Epidermal melanocyte (primary cell): ENCODE measurements at regions not wholly inside any gene's neighbourhood (a gene's known extent, or its start where the extent isn't known, plus 50 kb on each side); places are given as distances from the start of the nearest gene placed in this dataset.
A peak's percentile ranks its signal among the peaks of the same experiment; 100 is the strongest.

ENCODE experiments used
- DNase-seq: peaks from one replicate; pipeline ENCODE4 v3.0.0; 2011; ENCODE audit warnings: low spot score; ENCODE audit not compliant: insufficient read length

DNA sequence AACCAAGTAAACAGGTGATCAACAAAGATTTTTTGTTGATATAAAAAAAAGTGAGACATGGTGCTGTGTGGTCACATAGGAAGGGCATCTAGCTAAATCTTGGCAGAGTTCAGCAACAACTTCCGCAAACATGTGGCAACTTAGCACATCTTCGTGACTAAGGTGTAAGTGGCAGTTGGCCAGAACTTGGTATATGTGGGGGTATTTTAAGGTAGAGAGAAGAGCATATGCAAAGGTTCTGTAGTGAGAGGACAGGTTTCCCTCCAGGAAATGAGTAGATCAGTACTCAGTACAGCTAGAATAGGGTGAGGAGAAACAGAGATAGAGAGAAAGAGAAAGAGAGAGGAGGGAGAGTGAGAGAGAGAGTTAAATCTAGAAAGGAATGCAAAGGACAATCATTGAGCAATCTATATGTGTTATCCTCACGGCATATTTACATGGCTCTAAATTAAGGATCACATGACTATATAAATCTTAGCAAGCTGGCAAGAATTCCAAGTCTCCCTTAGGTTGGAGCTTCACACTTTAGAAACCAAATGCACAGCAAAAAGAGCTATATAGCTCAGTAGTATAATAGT, 227.7 kb upstream of the HMGA2 start:
- DNase-seq, result no peak

DNA sequence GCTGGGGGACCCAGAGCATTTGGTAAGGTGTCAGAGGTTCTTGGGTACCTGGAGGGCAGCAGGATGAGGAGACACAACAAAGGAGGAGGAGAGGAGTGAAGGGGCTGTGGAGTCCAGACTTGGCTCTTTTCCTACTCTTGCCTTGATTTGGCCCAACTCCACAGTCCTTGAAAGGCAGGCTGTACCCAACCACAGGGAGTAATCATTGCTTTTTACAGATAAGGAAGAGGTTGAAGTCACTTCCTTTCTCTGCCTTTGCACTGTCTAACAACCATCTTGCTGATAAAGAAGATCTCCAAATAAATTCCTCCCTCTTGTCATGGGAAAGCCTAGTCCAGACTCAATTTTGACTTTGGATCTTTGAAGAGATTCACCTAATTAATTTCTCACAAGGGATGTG, 226.8 kb upstream of the HMGA2 start:
- no peak for DNase-seq

DNA sequence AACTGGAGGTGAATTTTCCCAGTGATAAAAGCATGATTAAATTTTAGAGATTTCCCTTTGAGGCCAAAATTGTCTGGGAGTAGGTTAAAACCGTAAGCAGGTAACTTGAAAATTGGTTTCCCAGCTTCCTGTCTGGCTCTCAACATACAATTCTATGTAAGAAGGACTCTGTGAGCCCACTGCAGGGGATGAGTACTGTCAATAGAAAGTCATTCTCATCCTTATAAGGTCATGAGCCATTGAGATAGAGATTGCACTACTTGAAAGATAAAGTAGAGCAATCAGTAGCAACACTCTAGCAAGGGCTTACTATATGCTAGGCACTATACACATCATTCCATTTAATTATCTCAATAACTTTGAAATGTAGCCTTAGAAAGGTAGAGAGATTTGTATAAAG, 225.6 kb upstream of the HMGA2 start:
- DNase-seq, result no peak

DNA sequence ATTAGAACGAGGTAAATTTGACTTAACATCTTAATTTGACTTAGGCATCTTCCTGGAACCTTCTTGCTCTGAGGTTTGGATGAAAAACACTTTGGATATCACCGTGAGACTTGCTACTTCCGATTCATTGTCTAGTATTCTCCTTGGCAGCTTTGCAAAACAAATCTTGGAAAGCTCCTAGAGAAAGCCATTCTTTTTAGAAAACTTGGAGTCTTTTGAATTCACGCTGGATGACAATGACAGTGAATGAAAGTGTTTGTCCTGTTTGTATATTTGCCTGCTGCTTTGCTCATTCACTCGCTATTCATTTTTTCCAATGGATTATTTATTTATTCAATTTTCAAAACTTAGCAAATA, 222.1 kb upstream of the HMGA2 start:
- no peak for DNase-seq

DNA sequence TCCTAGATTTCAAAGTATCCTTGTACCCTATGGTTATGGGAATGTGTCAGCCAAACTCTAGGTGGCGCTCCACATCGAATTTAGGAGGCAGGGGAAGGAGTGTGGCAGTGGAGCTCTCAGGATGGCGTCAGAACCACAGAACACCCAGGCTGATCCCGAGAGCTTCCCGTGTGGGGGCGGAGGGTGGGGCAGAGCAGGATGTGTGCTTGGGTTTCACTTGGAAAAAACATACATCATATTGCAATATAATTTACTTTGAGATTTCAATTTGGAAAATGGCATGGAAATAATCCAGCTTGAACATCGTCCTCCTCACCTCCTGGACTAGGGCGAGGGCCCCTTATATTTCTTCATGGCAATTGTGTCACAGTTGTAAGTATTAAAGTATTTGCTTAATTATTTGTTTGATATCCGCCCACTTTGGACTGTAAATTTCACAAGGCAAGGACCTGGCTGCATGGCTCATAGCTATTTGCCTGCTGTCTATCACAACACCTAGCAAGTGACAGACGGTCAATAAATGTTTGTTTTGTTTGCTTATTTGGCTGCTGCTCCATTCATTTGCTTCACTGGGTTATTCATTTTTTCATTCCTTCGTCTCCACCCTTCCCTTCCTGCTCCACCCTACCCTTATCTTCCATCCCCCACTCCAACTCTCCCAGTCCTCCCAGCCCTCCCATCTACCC, 221.5 kb upstream of the HMGA2 start:
- DNase-seq, result peak; percentile 86

DNA sequence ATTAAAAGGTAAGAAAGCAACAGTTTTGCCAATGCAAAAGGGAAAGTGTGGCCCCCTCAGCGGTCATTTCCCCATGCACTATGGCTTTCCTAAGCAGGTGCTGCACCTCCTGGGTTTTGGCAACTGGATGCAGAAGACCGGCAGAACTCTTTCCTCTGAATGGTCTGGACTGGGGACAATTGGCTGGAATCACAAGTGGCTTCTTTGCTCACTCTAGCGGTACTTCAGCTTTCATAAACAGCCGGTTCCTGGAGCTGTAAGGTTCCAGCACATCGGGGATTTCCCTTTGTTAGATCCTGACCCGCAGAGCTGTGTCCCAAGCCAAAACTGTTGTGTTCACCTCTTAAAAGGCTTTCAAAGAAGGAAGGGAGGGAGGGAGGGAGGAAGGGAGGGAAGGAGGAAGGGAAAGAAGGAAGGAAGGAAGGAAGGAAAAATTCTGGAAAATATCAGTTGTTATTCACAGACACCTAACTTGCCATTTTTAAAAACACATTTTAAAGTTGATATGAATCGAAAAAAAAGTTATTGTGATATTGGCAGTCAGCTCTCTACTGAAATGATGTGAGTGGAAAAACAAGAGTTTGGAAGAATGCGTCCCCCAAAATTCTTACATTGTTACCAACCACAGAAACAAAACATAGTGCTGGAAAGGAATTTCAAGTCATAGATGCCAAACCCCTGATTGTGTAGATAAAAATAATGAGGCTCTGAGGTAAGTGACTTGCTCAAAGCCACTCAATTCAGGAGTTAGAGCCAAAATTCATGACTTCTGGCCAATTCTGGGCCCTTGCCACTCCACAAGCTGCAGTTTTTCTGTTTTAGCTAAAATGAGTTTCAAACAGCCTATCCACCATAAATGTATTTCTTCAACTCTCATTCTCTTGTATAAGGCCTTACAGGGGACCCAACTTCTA, 220.6 kb upstream of the HMGA2 start:
- no peak for DNase-seq

DNA sequence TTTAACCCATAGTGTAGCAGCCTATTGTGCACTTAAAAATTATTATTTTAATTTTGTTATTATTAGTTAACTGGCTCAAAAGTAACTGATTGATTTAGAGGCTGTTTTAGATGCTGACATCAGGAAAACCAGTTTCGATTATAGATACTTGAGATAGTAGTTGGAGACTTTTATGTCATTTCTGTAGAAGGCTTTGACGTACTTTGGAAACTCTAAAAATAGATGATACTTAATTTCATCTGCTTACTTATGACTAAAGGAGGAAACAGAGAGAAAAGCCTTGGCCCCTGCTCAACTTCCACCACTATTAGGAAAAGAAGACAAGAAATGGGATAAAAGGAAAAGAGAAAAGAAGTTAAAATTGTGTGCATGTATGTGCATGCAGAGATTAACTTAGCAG, 219.3 kb upstream of the HMGA2 start:
- no peak for DNase-seq

DNA sequence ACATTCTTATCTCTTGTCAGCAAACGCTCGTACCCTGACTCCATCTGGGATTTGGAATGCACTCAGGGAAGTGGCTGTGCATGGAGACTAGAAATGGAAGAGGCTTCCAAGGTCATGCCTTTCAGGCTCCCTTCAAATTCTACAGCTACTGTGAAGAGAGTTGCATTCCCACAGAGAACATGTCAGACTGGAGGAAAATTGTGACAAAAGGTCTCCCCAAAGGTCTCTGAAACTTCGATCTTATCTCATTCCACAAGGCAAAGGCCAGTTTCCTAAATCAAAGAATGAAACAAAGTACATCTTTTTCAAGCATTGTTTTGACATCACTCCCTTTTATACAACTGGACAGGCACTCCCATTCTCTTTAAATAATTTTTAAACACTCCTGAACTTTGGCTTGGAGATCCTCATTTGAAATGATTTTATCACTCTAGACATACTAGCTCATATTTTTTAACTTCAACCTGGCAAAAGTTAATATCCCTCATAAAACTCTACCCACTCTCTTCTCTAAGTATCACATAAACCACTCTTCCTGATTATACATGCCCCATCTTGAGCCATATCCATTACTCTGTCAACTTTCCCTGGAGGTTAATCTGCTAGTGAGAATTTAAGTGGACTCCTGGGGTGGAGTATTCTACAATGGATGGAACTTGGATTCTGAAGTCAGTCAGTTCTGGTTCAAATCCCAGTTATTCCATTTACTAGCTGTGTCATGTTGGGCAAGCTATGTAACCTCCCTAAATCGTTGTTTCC, 218.1 kb upstream of the HMGA2 start:
- DNase-seq, result no peak

DNA sequence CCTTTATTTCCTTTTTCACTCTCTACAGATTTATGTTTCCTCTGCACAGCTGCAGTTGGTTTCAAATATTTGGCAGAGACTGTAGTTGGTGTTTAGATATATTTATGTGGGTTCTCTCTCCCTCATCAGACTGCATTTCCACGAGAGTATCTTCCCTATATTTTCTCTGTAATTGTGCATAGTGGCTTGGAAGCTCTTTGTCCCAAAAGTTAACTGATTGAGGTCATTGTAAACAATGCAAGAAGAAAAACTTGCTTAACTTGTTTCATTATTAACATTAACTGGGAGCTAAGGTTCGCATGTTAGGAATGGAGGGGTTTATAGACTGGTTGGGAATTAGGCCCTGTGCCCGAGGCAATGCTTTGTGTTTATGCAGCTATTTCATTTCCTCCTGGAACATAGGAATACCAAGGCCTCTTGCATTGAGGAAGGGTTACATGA, 216.9 kb upstream of the HMGA2 start:
- no peak for DNase-seq

DNA sequence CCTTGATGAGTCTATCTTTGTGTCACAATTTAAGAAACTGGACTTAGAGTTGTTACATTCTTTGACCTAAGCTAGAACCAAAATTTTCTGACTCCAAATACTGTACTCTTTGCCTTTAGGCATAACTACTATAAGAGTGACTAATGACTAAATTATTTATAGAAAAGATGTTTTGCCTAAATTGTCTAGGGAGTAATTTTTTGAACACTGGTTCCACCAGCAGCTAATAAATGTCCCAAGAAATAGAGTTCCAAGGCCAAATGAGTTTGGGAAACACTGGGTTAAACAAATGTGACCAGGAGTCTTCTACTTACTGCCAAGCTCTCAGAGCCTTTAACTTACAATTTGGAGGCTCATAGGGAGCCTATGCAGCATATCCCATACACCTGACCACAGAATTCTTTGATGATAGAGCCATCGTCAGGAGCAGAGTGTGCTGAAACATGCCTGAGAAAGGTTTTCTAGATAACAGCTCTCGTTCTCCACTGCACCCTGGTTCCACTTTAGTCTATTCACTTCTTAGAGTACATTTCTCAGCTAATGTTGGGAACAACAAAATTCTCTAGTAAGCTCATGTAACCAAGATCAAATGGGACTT, 215.9 kb upstream of the HMGA2 start:
- DNase-seq, result no peak

DNA sequence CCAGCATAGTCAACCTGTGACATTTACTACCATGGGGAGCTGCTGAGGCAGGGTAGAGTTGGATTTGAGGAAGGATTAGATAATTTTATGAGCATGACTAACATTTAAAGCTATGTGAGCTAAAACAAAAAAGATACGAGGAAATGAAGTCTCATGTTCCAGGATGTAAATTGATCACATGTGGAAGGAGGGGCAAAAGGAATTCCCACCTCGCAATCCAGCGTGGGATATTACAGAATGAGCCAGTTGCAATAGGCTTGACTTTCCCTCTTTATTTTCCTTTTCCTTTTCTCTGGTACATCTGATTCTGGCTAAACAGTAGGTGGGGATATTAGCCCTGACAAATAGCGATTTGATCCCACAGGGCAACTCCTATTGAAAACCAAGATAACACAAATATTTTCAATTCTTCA, 214.9 kb upstream of the HMGA2 start:
- no peak for DNase-seq

DNA sequence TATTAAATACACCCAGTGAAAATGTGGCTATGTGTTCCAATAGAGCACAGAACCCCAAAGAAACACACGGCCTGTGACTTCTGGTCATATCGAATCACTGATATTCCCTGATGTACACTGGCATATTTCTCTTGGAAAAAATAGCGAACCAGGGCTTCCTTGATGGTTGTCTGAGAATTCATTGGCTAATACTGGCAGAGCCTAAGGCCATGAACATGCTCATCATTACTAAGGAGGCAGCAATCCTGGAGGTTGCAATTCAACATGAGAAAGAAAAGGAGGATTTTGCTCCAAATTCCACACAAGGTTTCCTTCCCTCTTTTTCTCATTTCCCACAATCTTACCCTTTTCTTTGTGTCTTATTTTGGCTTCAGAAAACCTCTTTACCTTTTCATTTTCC, 212.9 kb upstream of the HMGA2 start:
- DNase-seq, result no peak

DNA sequence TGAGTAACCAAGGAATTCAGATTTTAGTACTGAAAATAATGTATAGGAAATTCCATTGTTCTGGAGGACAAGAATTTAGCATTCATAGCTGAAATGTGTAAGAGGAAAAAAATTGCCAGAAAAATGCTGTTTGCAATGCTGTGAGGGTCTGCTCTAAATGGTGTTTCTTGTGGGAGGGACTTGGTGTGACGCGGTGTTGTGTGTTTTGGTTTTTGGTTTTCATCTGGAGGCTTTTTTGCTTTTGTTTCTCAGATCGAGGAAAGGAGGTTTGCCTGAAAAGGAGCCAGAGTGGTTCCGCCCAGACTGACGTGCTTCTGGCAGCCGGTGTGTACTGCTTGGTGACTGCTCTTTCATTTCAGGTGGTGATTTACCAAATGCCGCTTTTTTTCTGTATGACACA, 211.8 kb upstream of the HMGA2 start:
- DNase-seq, result no peak

DNA sequence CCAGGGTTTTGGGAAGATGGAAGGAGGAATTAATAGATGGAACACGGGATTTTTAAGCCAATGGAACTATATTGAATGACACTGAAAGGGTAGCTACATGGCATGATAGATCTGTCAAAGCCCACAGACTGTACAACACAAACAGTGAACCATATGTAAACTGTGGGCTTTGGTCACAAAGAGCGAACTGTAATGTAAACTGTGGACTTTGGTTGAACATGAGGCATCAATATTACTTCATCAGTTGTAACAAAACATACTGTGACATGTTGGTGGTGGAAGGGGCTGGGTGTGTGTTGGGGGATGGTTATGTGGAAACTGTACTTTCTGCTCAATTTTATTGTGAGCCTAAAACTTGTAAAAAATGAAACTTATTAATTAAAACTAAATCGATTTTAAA, 210.6 kb upstream of the HMGA2 start:
- no peak for DNase-seq

DNA sequence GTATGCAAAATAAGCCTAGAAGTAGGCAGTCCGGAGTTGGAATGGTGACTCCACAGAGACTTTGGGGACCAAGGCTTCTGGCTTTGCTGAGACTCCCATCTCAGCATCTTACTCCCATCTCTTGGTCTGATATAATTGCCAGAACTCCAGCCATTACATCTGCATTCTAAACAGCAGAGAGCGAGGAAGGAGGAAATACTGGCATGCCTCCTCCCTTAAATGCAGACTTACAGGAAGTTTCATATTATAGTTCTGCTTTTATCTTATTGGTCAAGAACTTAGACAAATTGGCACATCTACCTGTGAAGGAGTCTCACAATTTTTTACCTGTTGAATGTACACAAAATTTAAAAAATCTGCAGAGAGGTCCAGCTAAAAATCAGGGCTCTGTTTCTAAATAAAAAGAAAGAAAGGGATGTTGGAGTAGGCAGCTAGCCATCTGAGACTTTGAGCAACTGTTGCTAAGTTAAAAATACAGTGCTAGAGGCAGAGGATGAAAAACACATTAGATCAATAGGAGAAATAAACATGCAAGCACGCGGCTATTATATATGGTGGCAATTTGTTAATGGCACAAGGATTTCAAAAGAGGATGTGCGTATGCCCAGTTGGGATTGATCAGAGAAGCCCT, 209.9 kb upstream of the HMGA2 start:
- no peak for DNase-seq

DNA sequence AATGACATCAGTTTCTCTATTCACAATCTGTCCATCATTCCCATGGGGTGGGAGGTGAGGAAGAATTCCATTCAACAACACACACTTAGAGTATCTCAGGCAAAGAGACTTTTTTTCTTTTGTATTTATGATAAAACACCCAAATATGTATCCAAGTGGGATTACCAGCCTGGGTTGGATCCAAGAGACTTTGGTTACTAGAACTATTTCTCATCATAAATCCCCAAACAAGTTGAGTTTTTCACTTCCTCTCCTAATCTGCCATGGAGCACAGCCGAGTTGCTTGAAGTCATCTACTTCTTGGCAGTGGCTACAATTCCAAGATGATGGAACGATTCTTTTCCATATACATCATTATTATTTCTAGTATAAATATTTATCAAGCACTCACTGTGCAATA, 209.2 kb upstream of the HMGA2 start:
- DNase-seq, result no peak

DNA sequence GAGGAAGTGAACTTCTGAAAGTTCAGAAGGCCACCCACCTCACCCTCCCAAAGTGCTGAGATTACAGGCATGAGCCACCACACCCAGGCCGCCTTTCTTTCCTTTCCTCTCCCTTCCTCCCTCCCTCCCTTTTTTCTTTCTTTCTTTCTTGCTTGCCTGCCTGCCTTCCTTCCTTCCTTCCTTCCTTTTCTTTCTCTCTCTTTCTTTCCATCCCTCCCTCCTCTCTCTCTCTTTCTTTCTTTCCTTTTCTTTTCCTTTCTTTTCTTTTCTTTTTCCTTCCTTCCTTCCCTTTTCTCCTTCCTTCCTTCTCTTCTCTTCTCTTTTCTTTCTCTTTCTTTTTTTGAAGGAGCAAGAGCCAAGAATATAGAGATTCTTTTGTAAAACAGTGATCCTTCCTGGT, 208.3 kb upstream of the HMGA2 start:
- DNase-seq, result no peak

DNA sequence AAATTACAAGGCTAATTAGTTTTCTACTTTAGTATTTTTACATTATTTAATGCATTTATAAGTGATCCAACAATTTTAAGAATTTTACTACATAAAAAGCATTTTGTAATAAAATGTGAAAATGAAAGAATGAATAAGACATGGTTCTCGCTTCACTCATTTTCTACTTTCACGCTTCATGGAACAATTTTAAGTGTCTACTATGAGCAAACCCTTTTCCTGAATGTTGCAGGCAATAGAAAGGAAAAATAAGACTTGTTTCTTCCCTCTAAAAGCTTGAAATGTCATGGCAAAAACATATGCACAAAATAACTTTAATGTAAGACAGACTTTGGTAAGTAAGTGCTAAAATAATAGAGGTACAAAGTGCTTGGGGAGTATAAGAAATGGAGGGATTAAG, 205.7 kb upstream of the HMGA2 start:
- no peak for DNase-seq

DNA sequence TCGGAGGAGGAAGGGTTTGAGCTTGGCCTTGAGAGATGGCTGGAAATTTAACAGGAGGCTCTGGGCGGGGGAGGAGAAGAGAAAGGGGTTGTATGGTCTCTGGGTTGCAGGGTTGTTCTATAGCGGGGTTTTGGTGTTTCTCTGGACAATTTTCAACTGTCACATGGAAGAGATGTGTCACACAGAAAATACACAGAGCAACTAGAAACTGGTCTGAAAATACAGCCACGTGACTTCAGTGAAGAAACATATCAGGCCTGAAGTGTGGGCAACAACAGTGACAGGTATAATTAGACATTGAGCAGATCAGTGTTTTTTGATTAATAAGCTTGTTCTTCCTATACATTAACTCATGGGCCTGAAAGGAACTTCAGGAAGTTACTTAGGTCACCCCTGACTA, 205.3 kb upstream of the HMGA2 start:
- no peak for DNase-seq

DNA sequence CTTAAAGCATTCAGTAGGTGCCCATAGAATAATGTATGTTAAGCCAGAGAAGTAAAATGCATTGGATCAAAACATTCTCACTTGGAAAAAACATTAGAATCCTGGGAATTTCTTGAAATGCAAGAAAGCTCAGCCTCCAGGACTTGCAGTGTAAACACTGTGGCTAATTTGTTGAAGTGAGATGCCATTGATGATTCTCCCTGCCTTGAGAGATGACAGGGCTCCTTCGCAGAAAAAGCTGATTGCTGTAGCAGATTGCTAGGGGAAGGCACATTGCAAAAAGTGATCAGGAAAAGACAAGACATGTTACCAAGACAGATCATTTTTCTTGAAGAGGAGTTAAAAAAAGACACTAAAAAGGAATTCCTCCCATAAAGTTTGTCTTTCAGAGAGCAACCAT, 204.2 kb upstream of the HMGA2 start:
- DNase-seq, result no peak

DNA sequence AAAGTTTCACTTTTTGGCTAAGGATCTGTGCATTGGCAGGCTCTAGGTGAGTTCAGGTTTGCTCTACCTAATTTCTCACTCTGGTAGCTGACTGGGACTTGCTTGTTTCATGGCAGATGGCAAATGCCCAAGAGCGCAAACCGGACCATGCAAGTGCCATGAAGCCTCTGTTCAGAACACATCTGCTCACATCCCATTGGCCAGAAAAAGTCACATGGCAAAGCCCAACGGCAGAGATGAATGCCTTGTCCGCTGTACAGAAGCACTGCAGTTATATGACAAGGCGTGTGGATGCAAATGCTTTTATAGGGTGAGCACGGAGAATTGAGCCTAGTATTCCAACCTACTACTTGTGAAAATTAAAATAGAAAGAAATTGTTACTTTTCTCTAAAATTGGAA, 202.2 kb upstream of the HMGA2 start:
- DNase-seq, result no peak
